Body of pancreas (tissue), 4 donors: ENCODE measurements at regions not wholly inside any gene's neighbourhood (a gene's known extent, or its start where the extent isn't known, plus 50 kb on each side); places are given as distances from the start of the nearest gene placed in this dataset.
"Not testable (repeated sequence)": the region's sequence is repeated elsewhere in the genome, so short reads cannot be mapped to it uniquely, and the experiment has no call there.

ENCODE experiments used
- ATAC-seq: fragments of 150-250 bp; one replicate; pipeline ENCODE4 v1.9.1; 2016
- DNase-seq, 4 donors: peaks; one replicate each; pipeline ENCODE4 v3.0.0-alpha.2; 2019
- H3K27ac ChIP-seq, 4 donors: fragments of 200-600 bp; sonication (generic); 1 replicate in 3 of 4; 2 replicates in 1 of 4; pipeline versions ENCODE4 v1.5.1 to v1.6.1; 2016 to 2019; ENCODE audit warnings: mild to moderate bottlenecking in 1 of 4, mixed read lengths in 1 of 4, moderate library complexity in 1 of 4
- H3K27me3 ChIP-seq, 2 donors: fragments of 200-600 bp; sonication (generic); one replicate each; pipeline ENCODE4 v1.6.0; 2016; ENCODE audit warnings: mild to moderate bottlenecking in 1 of 2
- H3K36me3 ChIP-seq, 2 donors: fragments of 200-600 bp; sonication (generic); replicated peaks in 1 of 2; 2 replicates each; pipeline ENCODE4 v1.5.1; 2016; ENCODE audit warnings: low read depth in 2 of 2; ENCODE audit not compliant: insufficient read depth in 1 of 2
- H3K4me1 ChIP-seq: fragments of 200-600 bp; sonication (generic); one replicate; pipeline ENCODE4 v1.6.0; 2016
- H3K4me3 ChIP-seq, 2 donors: fragments of 200-600 bp; sonication (generic); 1 replicate in 1 of 2; 2 replicates in 1 of 2; pipeline ENCODE4 v1.5.1; 2016 to 2019
- H3K9me3 ChIP-seq, 3 donors: fragments of 200-600 bp; sonication (generic); 1 replicate in 2 of 3; 2 replicates in 1 of 3; pipeline ENCODE4 v1.5.1; 2016
- CTCF ChIP-seq, 7 experiments: fragments of 450-650 bp in 4 of 7; fragments of 200-600 bp in 3 of 7; sonication (generic) in 3 of 7; IDR thresholded peaks; one replicate each; pipeline ENCODE4 v1.5.1; 2016 to 2019; ENCODE audit warnings: antibody characterized with exemption in 7 of 7
- POLR2A ChIP-seq, 3 donors: fragments of 450-650 bp; IDR thresholded peaks; one replicate each; pipeline ENCODE4 v1.6.1; 2016; ENCODE audit warnings: antibody characterized with exemption in 3 of 3, mild to moderate bottlenecking in 2 of 3
- WGBS, 2 donors: methylation state at CpG; one replicate each; pipeline ENCODE4 v1.1.5; 2017; 5-methylcytosine and 5-hydroxymethylcytosine counted together
- intact Hi-C: fragments of 100-400 bp; cut with DNase I; formaldehyde crosslinking; loops from one replicate; pipeline ENCODE4 v1.15.1; 2023

- Histone ChIP-seq H3K27ac (peak overlapping the region in 2 of 4 donors; percentile 76 to 81), H3K4me3 (no peak overlapping the region), H3K4me1 (peaks cover 78% of the 10 kb centered on the region), H3K27me3 (no peaks in the 10 kb centered on the region), H3K9me3 (no peaks in the 10 kb centered on the region), H3K36me3 (no peaks in the 10 kb centered on the region)
- 66 to 73% methylated on average over 2 of the region's 2 CpGs for WGBS, 2 donors
- no peak for DNase-seq
- intact Hi-C loops = no loop called here
- ATAC-seq = no peak
- TF ChIP-seq CTCF (IDR thresholded peaks at IDR 0.05) = no peak
- no peak for TF ChIP-seq POLR2A (IDR thresholded peaks at IDR 0.05)
Measured at GRCh38 chr9:72457366-72457765, 64.0 kb upstream of the TMC1 start.

GRCh38 chr9:72454871-72455491, 66.4 kb upstream of the TMC1 start:
- H3K27ac ChIP-seq = peak overlapping the region; percentile 15 to 63 (median 41)
- peak in 1 of 4 donors; percentile 26 for DNase-seq
- no peak overlapping the region for H3K4me3 ChIP-seq

GRCh38 chr9:72453797-72454196, 67.6 kb upstream of the TMC1 start:
- TF ChIP-seq POLR2A (IDR thresholded peaks at IDR 0.05) = no peak
- TF ChIP-seq CTCF (IDR thresholded peaks at IDR 0.05) = peak in 3 of 7 experiments; percentile 12 to 32 (median 23)
- Histone ChIP-seq H3K27me3 (no peaks in the 10 kb centered on the region), H3K4me1 (peaks cover 48% of the 10 kb centered on the region), H3K27ac (peak overlapping the region in 2 of 4 donors; percentile 42 to 63), H3K9me3 (no peaks in the 10 kb centered on the region), H3K4me3 (no peak overlapping the region), H3K36me3 (no peaks in the 10 kb centered on the region)
- intact Hi-C loops = no loop called here
- ATAC-seq = peak; percentile 43
- DNase-seq = peak in 1 of 4 donors; percentile 30
- WGBS, 2 donors = 42% methylated on average over 3 of the region's 3 CpGs

More at GRCh38 chr9:72454871-72455491, 66.4 kb upstream of the TMC1 start:
- Histone ChIP-seq H3K4me1 (peaks cover 60% of the 10 kb centered on the region), H3K9me3 (no peaks in the 10 kb centered on the region), H3K36me3 (no peaks in the 10 kb centered on the region), H3K27me3 (no peaks in the 10 kb centered on the region)
- intact Hi-C loops = no loop called here
- ATAC-seq = peak; percentile 28
- TF ChIP-seq POLR2A (IDR thresholded peaks at IDR 0.05) (no peak), CTCF (IDR thresholded peaks at IDR 0.05) (no peak)
- WGBS, 2 donors = 62 to 64% methylated on average over 2 of the region's 2 CpGs

GRCh38 chr9:72446241-72446640, 75.2 kb upstream of the TMC1 start:
- WGBS, 2 donors = 81 to 97% methylated on average over 5 of the region's 5 CpGs
- intact Hi-C loops, H3K27ac ChIP-seq, H3K4me1 ChIP-seq, H3K27me3 ChIP-seq, ATAC-seq, H3K9me3 ChIP-seq, H3K36me3 ChIP-seq, DNase-seq, H3K4me3 ChIP-seq: not testable (repeated sequence)

- intact Hi-C loops = no loop called here
- no peaks in the 10 kb centered on the region for H3K27me3 ChIP-seq
- DNase-seq (no peak), ATAC-seq (no peak)
- H3K4me1 ChIP-seq = no peaks in the 10 kb centered on the region
- H3K36me3 ChIP-seq = no peaks in the 10 kb centered on the region
- WGBS, 2 donors = 78 to 82% methylated on average over 2 of the region's 2 CpGs
- no peak for TF ChIP-seq CTCF (IDR thresholded peaks at IDR 0.05)
- TF ChIP-seq POLR2A (IDR thresholded peaks at IDR 0.05) = no peak
- H3K4me3 ChIP-seq = no peak overlapping the region
- H3K9me3 ChIP-seq = no peaks in the 10 kb centered on the region
- H3K27ac ChIP-seq = no peak overlapping the region
Measured at GRCh38 chr9:72445306-72445995, 76.0 kb upstream of the TMC1 start.
